ENCODE measurements at regions not wholly inside any gene's neighbourhood (a gene's known extent, or its start where the extent isn't known, plus 50 kb on each side); places are given as distances from the start of the nearest gene placed in this dataset.

DNA sequence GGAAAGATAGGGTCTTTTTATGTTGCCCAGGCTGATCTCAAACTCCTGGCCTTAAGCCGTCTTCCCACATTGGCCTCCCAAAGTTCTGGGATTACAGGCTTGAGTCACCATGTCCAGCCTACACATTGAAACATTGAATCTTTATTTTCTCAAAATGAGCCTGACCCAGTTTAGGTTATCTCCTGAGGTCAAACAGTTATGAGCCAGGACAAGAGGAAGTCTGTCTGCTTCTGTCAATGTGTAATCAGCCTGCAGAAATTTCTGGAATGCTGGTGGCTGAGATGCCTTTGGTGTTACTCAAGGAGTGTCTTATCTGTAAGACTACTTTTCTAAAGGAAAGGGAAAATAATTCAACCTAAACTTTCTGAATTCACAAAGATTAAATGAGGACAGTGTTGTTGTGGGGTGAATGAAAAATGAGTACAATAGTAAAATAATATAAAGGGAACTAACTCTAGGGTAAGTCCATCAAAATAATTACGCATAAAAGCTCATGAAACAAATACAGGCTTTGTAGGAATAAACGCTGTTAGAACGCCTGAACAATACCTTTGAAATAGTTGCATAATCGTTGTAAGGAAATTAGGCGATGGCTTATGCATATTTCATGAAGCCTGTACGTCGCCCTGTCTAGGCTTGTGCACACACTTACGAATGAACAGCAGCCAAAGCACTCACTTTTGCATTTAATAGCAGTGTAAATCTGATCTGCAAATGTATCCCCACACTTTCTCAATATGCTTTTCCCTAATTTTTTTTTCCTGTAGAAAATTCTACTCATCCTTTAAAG, 260.8 kb downstream of the RDH14 start (continued):
- no peak for TF ChIP-seq ETV6 (conservative IDR thresholded peaks at IDR 0.05 in 1 of 2, IDR thresholded peaks at IDR 0.05 in 1 of 2; ENCODE audit: borderline replicate concordance in 1 of 2, low read depth in 1 of 2)
- TF ChIP-seq SIN3A (IDR thresholded peaks at IDR 0.05; ENCODE audit: low read depth, low read length): no peak
- TF ChIP-seq TARDBP (IDR thresholded peaks at IDR 0.05; ENCODE audit: borderline replicate concordance): no peak
- TF ChIP-seq ZNF622 (IDR thresholded peaks at IDR 0.05): no peak
- no peak for TF ChIP-seq RAD21 (IDR thresholded peaks at IDR 0.05; ENCODE audit: insufficient read depth, low read depth, low read length)
- TF ChIP-seq RAD51 (IDR thresholded peaks at IDR 0.05): no peak

DNA sequence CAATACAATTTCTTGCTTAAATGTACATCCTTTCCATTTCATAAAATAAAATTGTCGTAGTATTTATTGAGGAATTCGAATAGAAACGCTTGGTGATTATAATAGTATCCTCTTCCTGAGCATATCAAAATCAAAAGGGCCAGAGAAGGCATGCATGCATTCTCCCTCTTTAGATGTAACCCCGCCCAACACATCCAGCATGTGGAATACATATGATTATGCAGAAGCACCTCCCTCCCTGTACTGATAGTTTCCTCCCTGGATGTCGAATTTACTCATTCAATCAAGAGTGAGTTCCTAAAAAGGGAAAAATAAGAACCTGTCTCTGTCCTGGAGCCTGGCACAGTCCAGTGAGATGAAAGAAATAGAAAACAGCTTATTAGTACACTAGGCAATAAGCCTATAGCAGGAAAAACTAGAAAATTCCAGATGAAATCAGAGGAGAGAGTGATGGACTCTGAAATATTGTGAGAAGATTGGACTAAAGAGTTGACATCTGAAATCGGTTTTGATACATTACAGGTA, 262.9 kb downstream of the RDH14 start:
- FAIRE-seq (no peak), DNase-seq (ENCODE audit: low read depth, low spot score) (no peak), ATAC-seq (no peak)
- BruUV-seq (replicated peaks): no TSS peak
- Histone ChIP-seq H3K27ac (ENCODE audit: control insufficient read depth, insufficient read depth) (no peak overlapping the region), H3K4me1 (ENCODE audit: control insufficient read depth, insufficient read depth, low read length) (no peaks in the 10 kb centered on the region), H3K36me3 (ENCODE audit: control insufficient read depth in 2 of 2, insufficient read depth in 2 of 2, low read length in 1 of 2) (no peaks in the 10 kb centered on the region), H3K79me2 (ENCODE audit: control insufficient read depth, insufficient read depth, low read length) (no peaks in the 10 kb centered on the region), H3K4me2 (ENCODE audit: control insufficient read depth, insufficient read depth) (no peak overlapping the region), H2AFZ (ENCODE audit: control insufficient read depth, low read depth, low read length) (no peak overlapping the region), H4K20me1 (ENCODE audit: control insufficient read depth, insufficient read depth) (no peaks in the 10 kb centered on the region), H3K4me3 (no peak overlapping the region), H3K27me3 (replicated peaks in 1 of 2; ENCODE audit: control insufficient read depth in 2 of 2, insufficient read depth in 2 of 2, low read length in 1 of 2) (no peaks in the 10 kb centered on the region), H3K9me3 (replicated peaks; ENCODE audit: control insufficient read depth, insufficient read depth, low read length) (no peaks in the 10 kb centered on the region), H3K9ac (ENCODE audit: control insufficient read depth, insufficient read depth, low read length) (no peak overlapping the region)
- ChIA-PET POLR2A (no interaction called here), CTCF (no interaction called here), RAD21 (ENCODE audit: unreplicated experiment) (no interaction called here), SMC1A (ENCODE audit: uncharacterized antibody, unreplicated experiment) (interaction anchor here (1.0 kb wide), 1 partner anchor 20 kb away, joined by 3 read pairs; no protein-coding TSS in a partner anchor)
- intact Hi-C loops (cut with micrococcal nuclease; ENCODE audit: unreplicated experiment): no loop called here
- 16% methylated on average over 6 of the region's 6 CpGs for WGBS (ENCODE audit: insufficient coverage, insufficient replicate concordance, low lambda C conversion rate, missing lambda C conversion rate)
- in situ Hi-C loops (cut with MboI): no loop called here
- TF ChIP-seq, protein P1, sequence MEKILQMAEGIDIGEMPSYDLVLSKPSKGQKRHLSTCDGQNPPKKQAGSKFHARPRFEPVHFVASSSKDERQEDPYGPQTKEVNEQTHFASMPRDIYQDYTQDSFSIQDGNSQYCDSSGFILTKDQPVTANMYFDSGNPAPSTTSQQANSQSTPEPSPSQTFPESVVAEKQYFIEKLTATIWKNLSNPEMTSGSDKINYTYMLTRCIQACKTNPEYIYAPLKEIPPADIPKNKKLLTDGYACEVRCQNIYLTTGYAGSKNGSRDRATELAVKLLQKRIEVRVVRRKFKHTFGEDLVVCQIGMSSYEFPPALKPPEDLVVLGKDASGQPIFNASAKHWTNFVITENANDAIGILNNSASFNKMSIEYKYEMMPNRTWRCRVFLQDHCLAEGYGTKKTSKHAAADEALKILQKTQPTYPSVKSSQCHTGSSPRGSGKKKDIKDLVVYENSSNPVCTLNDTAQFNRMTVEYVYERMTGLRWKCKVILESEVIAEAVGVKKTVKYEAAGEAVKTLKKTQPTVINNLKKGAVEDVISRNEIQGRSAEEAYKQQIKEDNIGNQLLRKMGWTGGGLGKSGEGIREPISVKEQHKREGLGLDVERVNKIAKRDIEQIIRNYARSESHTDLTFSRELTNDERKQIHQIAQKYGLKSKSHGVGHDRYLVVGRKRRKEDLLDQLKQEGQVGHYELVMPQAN (conservative IDR thresholded peaks at IDR 0.05): no peak
- TF ChIP-seq ESRRA (IDR thresholded peaks at IDR 0.05; ENCODE audit: low read length) (no peak), ETV6 (conservative IDR thresholded peaks at IDR 0.05 in 1 of 2, IDR thresholded peaks at IDR 0.05 in 1 of 2; ENCODE audit: borderline replicate concordance in 1 of 2, low read depth in 1 of 2) (no peak), SMC3 (IDR thresholded peaks at IDR 0.05; ENCODE audit: borderline replicate concordance, low read length) (no peak), NR2C2 (IDR thresholded peaks at IDR 0.05; ENCODE audit: borderline replicate concordance, control insufficient read depth, insufficient read length, low read depth) (no peak), EGR1 (IDR thresholded peaks at IDR 0.05; ENCODE audit: borderline replicate concordance in 1 of 2, low read depth in 2 of 2, low read length in 2 of 2) (no peak), IKZF2 (IDR thresholded peaks at IDR 0.05) (no peak), NBN (IDR thresholded peaks at IDR 0.05) (no peak), SMARCA5 (IDR thresholded peaks at IDR 0.05) (no peak), SUZ12 (IDR thresholded peaks at IDR 0.05; ENCODE audit: unreplicated experiment) (no peak), MTA3 (IDR thresholded peaks at IDR 0.05; ENCODE audit: borderline replicate concordance, low read length) (no peak), GATAD2B (conservative IDR thresholded peaks at IDR 0.05; ENCODE audit: low read depth) (no peak)
- TF ChIP-seq, protein P2, sequence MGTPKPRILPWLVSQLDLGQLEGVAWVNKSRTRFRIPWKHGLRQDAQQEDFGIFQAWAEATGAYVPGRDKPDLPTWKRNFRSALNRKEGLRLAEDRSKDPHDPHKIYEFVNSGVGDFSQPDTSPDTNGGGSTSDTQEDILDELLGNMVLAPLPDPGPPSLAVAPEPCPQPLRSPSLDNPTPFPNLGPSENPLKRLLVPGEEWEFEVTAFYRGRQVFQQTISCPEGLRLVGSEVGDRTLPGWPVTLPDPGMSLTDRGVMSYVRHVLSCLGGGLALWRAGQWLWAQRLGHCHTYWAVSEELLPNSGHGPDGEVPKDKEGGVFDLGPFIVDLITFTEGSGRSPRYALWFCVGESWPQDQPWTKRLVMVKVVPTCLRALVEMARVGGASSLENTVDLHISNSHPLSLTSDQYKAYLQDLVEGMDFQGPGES (IDR thresholded peaks at IDR 0.05): no peak
- TF ChIP-seq, protein P3, sequence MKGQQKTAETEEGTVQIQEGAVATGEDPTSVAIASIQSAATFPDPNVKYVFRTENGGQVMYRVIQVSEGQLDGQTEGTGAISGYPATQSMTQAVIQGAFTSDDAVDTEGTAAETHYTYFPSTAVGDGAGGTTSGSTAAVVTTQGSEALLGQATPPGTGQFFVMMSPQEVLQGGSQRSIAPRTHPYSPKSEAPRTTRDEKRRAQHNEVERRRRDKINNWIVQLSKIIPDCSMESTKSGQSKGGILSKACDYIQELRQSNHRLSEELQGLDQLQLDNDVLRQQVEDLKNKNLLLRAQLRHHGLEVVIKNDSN (IDR thresholded peaks at IDR 0.05; ENCODE audit: borderline replicate concordance, extremely low read length, insufficient read depth, low read depth, low read length): no peak
